ENCODE measurements at regions not wholly inside any gene's neighbourhood (a gene's known extent, or its start where the extent isn't known, plus 50 kb on each side); places are given as distances from the start of the nearest gene placed in this dataset.

GRCh38 chr14:61894452-61895077 is 132.3 kb downstream of the SNAPC1 start:
- DNase-seq, result no peak

- DNase-seq, result no peak
Observed at GRCh38 chr14:61897300-61897699, 135.1 kb downstream of the SNAPC1 start.

GRCh38 chr14:61898568-61898967 is 136.3 kb downstream of the SNAPC1 start:
- DNase-seq, result no peak

- no peak for DNase-seq
Observed at GRCh38 chr14:61899497-61899896, 137.3 kb downstream of the SNAPC1 start.

- no peak for DNase-seq
Observed at GRCh38 chr14:61904946-61905345, 142.7 kb downstream of the SNAPC1 start.

DNA sequence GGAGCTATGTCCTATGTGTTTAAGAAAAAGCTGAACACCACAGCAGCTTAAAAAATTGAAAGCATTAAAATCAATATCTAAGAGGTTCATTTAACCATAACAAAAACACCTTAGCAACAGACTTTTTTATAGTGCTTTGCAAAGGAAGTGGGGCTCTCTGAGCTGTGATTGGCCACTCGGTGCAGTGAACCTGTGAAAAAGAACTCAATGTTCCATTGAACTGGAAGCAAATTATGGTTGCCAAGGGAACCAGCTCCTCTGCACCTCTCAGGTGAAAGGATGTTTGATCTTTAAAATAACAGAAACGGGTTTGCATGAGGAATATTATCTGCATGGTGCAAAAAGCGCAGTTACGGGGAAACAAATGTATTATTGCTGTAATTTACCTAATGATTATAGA is 149.4 kb downstream of the SNAPC1 start:
- no peak for DNase-seq

- no peak for DNase-seq
Observed at GRCh38 chr14:61918998-61919397, 156.8 kb downstream of the SNAPC1 start.

DNA sequence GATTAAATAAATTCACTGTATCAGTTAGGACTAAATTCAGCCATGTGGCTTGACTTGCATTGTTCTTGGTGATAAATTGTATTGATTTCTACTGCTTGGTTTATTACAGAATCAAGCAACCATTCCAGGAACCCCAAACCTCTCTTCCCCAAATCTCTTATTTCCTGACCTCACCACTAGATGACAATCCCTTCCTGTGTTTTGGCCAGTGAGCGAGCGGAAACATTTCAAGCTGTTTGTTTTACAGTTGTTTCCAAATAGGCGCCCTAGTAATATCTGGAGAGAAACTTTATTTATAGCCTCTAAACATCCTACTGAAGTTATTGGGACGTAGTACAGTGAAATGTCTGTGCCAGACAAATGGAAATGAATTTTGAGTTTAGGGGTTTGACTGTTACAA is 161.1 kb downstream of the SNAPC1 start:
- no peak for DNase-seq

DNA sequence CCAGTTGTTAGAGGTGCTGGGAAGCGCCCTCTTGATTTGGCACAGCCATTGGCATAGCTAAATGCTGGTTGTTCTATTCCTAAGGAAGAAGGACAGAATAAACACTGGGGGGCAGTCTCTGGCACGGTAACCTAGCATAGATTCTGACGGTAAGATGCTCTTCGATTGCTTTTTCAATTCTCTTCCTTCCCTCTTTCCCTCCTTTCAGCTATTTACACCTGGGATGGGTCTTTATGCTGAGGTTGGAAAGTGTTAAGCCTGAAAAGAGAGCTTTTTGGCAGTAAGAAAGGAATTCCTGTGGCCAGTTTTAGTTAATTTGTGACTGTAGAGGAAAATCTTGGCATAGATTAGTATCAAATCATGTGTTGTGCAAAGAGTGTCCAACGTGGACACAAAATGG is 162.8 kb downstream of the SNAPC1 start:
- DNase-seq, result no peak

- DNase-seq, result no peak
Observed at GRCh38 chr14:61925732-61926435, 163.7 kb downstream of the SNAPC1 start.

DNA sequence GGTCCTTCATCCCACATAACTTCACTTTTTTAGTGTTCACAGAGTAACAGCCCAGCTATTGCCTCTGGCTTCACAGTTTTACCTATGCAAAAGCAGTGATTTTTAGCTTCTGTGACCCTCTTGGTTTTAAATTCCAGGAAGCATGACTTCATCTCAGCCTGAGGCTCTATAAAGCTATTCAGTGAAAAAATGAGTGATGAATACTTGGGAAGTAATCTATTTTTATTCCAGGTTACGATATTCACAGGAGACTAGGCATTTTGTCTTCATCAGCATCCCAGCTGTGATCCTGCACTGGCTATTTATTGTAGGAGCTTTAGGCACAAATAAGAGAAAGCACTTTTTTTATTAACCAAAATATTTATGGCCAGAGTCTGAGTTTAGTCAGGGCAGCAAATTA is 164.8 kb downstream of the SNAPC1 start:
- DNase-seq, result no peak

- DNase-seq, result no peak
Observed at GRCh38 chr14:61927520-61927919, 165.3 kb downstream of the SNAPC1 start.

DNA sequence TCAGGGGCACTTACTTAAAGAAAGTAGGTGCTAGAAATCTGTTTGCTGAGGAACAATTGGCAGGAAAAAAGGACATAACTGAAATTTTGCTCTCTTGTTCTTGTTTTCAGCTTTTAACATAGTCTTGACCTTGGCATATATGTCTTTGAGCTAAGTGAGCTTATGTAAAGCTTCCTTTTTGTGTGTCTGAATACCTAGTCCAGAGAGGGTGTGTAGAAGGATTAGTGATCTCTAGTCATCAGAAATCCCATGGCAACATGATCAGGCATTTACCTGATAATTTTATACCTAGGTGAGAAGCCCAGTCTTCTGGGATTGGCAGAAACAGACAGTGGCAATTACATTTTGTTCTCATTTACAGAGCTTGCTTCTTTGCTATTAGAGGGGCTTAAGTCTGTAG is 166.1 kb downstream of the SNAPC1 start:
- no peak for DNase-seq

GRCh38 chr14:61928701-61929100 is 166.5 kb downstream of the SNAPC1 start:
- DNase-seq, result no peak

- no peak for DNase-seq
Observed at GRCh38 chr14:61929651-61930050, 167.4 kb downstream of the SNAPC1 start.

- no peak for DNase-seq
Observed at GRCh38 chr14:61930101-61930857, 168.1 kb downstream of the SNAPC1 start.

GRCh38 chr14:61932974-61933373 is 170.8 kb downstream of the SNAPC1 start:
- no peak for DNase-seq

DNA sequence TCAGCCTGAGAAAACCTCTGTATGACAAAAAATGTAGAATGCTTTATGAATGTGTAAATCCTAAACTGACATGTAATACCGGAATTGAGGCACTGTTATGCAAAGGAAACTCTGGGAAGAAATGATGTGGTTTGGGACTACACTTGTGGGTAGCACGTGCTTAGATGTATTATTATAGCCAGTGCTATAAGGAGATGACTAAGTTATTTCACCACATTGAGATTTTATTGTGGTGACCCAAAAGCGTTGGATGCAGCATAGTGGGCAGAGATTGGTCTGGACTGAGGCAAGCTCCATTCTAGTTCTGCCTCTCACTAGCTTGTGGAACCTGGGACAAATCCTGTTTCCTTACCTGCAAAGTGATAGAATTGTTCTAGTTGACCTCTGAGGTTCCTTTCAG is 172.2 kb downstream of the SNAPC1 start:
- DNase-seq, result no peak

DNA sequence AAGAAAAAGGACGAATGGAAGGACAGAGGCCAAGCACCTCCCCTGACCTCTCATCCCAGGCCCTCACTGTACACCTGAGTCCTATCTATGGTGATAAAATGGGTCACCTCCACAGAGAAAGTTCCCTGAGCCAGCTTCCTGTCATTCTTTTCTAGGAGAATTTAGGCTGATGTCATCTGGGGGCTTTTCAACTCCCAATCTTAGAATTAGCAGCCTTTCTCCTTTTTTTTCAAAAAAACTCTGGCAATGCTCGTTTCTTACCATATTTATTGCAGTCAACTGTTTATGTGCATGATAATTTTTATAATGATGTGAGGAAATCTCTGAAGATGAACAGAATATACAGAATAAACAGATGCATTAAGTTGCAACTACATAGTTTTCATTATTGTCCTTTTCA is 177.6 kb downstream of the SNAPC1 start:
- DNase-seq, result no peak

GRCh38 chr14:61940666-61941420 is 178.6 kb downstream of the SNAPC1 start:
- no peak for DNase-seq

GRCh38 chr14:61941421-61942150 is 179.4 kb downstream of the SNAPC1 start:
- DNase-seq, result no peak

- DNase-seq, result no peak
Observed at GRCh38 chr14:61948376-61948775, 186.2 kb downstream of the SNAPC1 start.

DNA sequence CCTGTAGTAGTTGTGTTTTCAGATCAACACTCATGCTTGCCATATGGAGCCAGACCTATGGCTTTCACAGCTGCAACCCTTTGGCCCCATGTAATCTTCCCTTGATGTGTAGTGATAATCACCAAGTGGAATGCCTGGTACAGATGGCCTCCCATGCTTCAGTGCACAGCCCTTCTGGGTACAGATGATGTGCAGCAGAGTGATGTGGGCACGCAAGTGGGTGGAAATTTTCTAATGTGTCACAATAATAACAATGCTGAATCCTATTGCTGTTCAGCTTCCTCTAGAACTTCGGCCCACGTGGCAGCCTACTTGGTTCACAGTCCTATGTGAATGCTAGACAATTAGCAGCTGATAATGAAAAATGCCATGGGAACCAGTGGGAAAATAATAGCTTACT is 188.1 kb downstream of the SNAPC1 start:
- no peak for DNase-seq

Data from activated gamma-delta T cell (primary cell).